Activated naive CD4-positive, alpha-beta T cell treated with anti-CD3 and anti-CD28 coated beads, Interleukin-2, amount 10 ng/mL, durations not matched to agents 7 days and 5 days (primary cell): ENCODE measurements at regions not wholly inside any gene's neighbourhood (a gene's known extent, or its start where the extent isn't known, plus 50 kb on each side); places are given as distances from the start of the nearest gene placed in this dataset.

Experiments used
- CTCF ChIA-PET: fragments of 350-600 bp; sonication (Branson Sonifier 250); formaldehyde crosslinking; loops from one replicate; lab custom pipeline; 2021; ENCODE audit warnings: antibody characterized with exemption; lab: Charles Lee
- DNase-seq: peaks from one replicate; pipeline ENCODE4 v3.0.0-alpha.2; 2020
- H3K27ac Mint-ChIP-seq: one replicate; pipeline ENCODE4 v1.8.0; 2021; ENCODE audit warnings: mild to moderate bottlenecking, moderate library complexity, mixed read lengths
- H3K27me3 Mint-ChIP-seq: one replicate; pipeline ENCODE4 v1.8.0; 2021; ENCODE audit warnings: mild to moderate bottlenecking, mixed read lengths
- H3K36me3 Mint-ChIP-seq: one replicate; pipeline ENCODE4 v1.8.0; 2021; ENCODE audit warnings: mixed read lengths
- H3K4me1 Mint-ChIP-seq: one replicate; pipeline ENCODE4 v1.8.0; 2021; ENCODE audit warnings: mixed read lengths
- H3K4me3 Mint-ChIP-seq: one replicate; pipeline ENCODE4 v1.8.0; 2021; ENCODE audit warnings: mild to moderate bottlenecking, moderate library complexity, mixed read lengths
- H3K9me3 Mint-ChIP-seq: one replicate; pipeline ENCODE4 v1.8.0; 2021; ENCODE audit warnings: mixed read lengths

- H3K4me3 Mint-ChIP-seq = no peak overlapping the region
- CTCF ChIA-PET = interaction anchor here (0.9 kb wide), 1 partner anchor 187 kb away, joined by 4 read pairs; no protein-coding TSS in a partner anchor
- H3K27me3 Mint-ChIP-seq = no peaks in the 10 kb centered on the region
Measured at GRCh38 chr12:87866578-87867292, 162.5 kb downstream of the C12orf50 start.

GRCh38 chr12:87861791-87862190 is 167.4 kb downstream of the C12orf50 start:
- H3K4me3 Mint-ChIP-seq = no peak overlapping the region
- no peaks in the 10 kb centered on the region for H3K27me3 Mint-ChIP-seq
- no peaks in the 10 kb centered on the region for H3K36me3 Mint-ChIP-seq
- no peaks in the 10 kb centered on the region for H3K9me3 Mint-ChIP-seq
- CTCF ChIA-PET = no interaction called here
- DNase-seq = no peak
- no peak overlapping the region for H3K27ac Mint-ChIP-seq
- H3K4me1 Mint-ChIP-seq = no peaks in the 10 kb centered on the region

More at GRCh38 chr12:87866578-87867292, 162.5 kb downstream of the C12orf50 start:
- H3K9me3 Mint-ChIP-seq = no peaks in the 10 kb centered on the region
- DNase-seq = no peak
- H3K4me1 Mint-ChIP-seq = no peaks in the 10 kb centered on the region
- H3K27ac Mint-ChIP-seq = no peak overlapping the region
- H3K36me3 Mint-ChIP-seq = no peaks in the 10 kb centered on the region

- no peak overlapping the region for H3K27ac Mint-ChIP-seq
- H3K36me3 Mint-ChIP-seq = no peaks in the 10 kb centered on the region
- no peak overlapping the region for H3K4me3 Mint-ChIP-seq
- no peaks in the 10 kb centered on the region for H3K27me3 Mint-ChIP-seq
- no peak for DNase-seq
- H3K9me3 Mint-ChIP-seq = no peaks in the 10 kb centered on the region
- CTCF ChIA-PET = no interaction called here
- no peaks in the 10 kb centered on the region for H3K4me1 Mint-ChIP-seq
Measured at GRCh38 chr12:87853448-87854003, 175.7 kb downstream of the C12orf50 start.

GRCh38 chr12:87849074-87849473 is 180.1 kb downstream of the C12orf50 start:
- H3K4me3 Mint-ChIP-seq = no peak overlapping the region
- H3K4me1 Mint-ChIP-seq = no peaks in the 10 kb centered on the region
- no peak for DNase-seq
- H3K9me3 Mint-ChIP-seq = no peaks in the 10 kb centered on the region
- H3K36me3 Mint-ChIP-seq = no peaks in the 10 kb centered on the region
- H3K27ac Mint-ChIP-seq = no peak overlapping the region
- CTCF ChIA-PET = interaction anchor here (1.2 to 1.5 kb wide), 3 partner anchors 8 to 21 kb away, joined by 3 to 5 read pairs (median 4); no protein-coding TSS in a partner anchor
- peaks cover 4% of the 10 kb centered on the region for H3K27me3 Mint-ChIP-seq

- H3K36me3 Mint-ChIP-seq = no peaks in the 10 kb centered on the region
- no peaks in the 10 kb centered on the region for H3K4me1 Mint-ChIP-seq
- no peak for DNase-seq
- CTCF ChIA-PET = interaction anchor here (1.1 to 1.5 kb wide), 4 partner anchors 9 to 20 kb away, joined by 3 to 7 read pairs (median 4); no protein-coding TSS in a partner anchor
- no peak overlapping the region for H3K4me3 Mint-ChIP-seq
- peaks cover 4% of the 10 kb centered on the region for H3K27me3 Mint-ChIP-seq
- no peak overlapping the region for H3K27ac Mint-ChIP-seq
- no peaks in the 10 kb centered on the region for H3K9me3 Mint-ChIP-seq
Measured at GRCh38 chr12:87848248-87848868, 180.8 kb downstream of the C12orf50 start.

GRCh38 chr12:87847147-87847546 is 182.1 kb downstream of the C12orf50 start:
- Mint-ChIP-seq H3K9me3 (no peaks in the 10 kb centered on the region), H3K4me3 (no peak overlapping the region), H3K4me1 (no peaks in the 10 kb centered on the region), H3K27me3 (peaks cover 4% of the 10 kb centered on the region), H3K36me3 (no peaks in the 10 kb centered on the region), H3K27ac (no peak overlapping the region)
- no peak for DNase-seq
- CTCF ChIA-PET = interaction anchor here (0.7 kb wide), 1 partner anchor 1212 kb away, joined by 3 read pairs; no protein-coding TSS in a partner anchor

GRCh38 chr12:87846045-87846444 is 183.2 kb downstream of the C12orf50 start:
- Mint-ChIP-seq H3K9me3 (no peaks in the 10 kb centered on the region), H3K4me3 (no peak overlapping the region), H3K27me3 (peaks cover 4% of the 10 kb centered on the region), H3K36me3 (no peaks in the 10 kb centered on the region), H3K4me1 (no peaks in the 10 kb centered on the region), H3K27ac (no peak overlapping the region)
- CTCF ChIA-PET = no interaction called here
- no peak for DNase-seq

- no peaks in the 10 kb centered on the region for H3K4me1 Mint-ChIP-seq
- H3K27ac Mint-ChIP-seq = no peak overlapping the region
- CTCF ChIA-PET = no interaction called here
- no peaks in the 10 kb centered on the region for H3K9me3 Mint-ChIP-seq
- no peaks in the 10 kb centered on the region for H3K36me3 Mint-ChIP-seq
- H3K27me3 Mint-ChIP-seq = peaks cover under 1% of the 10 kb centered on the region
- H3K4me3 Mint-ChIP-seq = no peak overlapping the region
- no peak for DNase-seq
Measured at GRCh38 chr12:87841935-87842334, 187.3 kb downstream of the C12orf50 start.

- H3K36me3 Mint-ChIP-seq = no peaks in the 10 kb centered on the region
- H3K27me3 Mint-ChIP-seq = no peaks in the 10 kb centered on the region
- H3K4me1 Mint-ChIP-seq = no peaks in the 10 kb centered on the region
- H3K4me3 Mint-ChIP-seq = no peak overlapping the region
- DNase-seq = no peak
- CTCF ChIA-PET = interaction anchor here (1.9 kb wide), 1 partner anchor 12 kb away, joined by 4 read pairs; no protein-coding TSS in a partner anchor
- H3K27ac Mint-ChIP-seq = no peak overlapping the region
- H3K9me3 Mint-ChIP-seq = no peaks in the 10 kb centered on the region
Measured at GRCh38 chr12:87836190-87836589, 193.0 kb downstream of the C12orf50 start.

GRCh38 chr12:87828382-87828973 is 200.7 kb downstream of the C12orf50 start:
- no peaks in the 10 kb centered on the region for H3K36me3 Mint-ChIP-seq
- CTCF ChIA-PET = interaction anchor here (1.0 kb wide), 1 partner anchor 20 kb away, joined by 3 read pairs; no protein-coding TSS in a partner anchor
- H3K4me1 Mint-ChIP-seq = no peaks in the 10 kb centered on the region
- H3K9me3 Mint-ChIP-seq = no peaks in the 10 kb centered on the region
- no peak for DNase-seq
- no peak overlapping the region for H3K27ac Mint-ChIP-seq
- H3K27me3 Mint-ChIP-seq = no peaks in the 10 kb centered on the region
- H3K4me3 Mint-ChIP-seq = no peak overlapping the region

- Mint-ChIP-seq H3K4me3 (no peak overlapping the region), H3K27me3 (no peaks in the 10 kb centered on the region), H3K36me3 (no peaks in the 10 kb centered on the region), H3K27ac (no peak overlapping the region), H3K4me1 (no peaks in the 10 kb centered on the region), H3K9me3 (no peaks in the 10 kb centered on the region)
- CTCF ChIA-PET = interaction anchor here (1.0 kb wide), 1 partner anchor 21 kb away, joined by 3 read pairs; no protein-coding TSS in a partner anchor
- DNase-seq = no peak
Measured at GRCh38 chr12:87827638-87828264, 201.4 kb downstream of the C12orf50 start.

GRCh38 chr12:87822923-87823322 is 206.3 kb downstream of the C12orf50 start:
- no peaks in the 10 kb centered on the region for H3K9me3 Mint-ChIP-seq
- H3K36me3 Mint-ChIP-seq = no peaks in the 10 kb centered on the region
- DNase-seq = no peak
- H3K4me1 Mint-ChIP-seq = no peaks in the 10 kb centered on the region
- H3K27me3 Mint-ChIP-seq = no peaks in the 10 kb centered on the region
- CTCF ChIA-PET = interaction anchor here (0.7 kb wide), 1 partner anchor 1351 kb away, joined by 3 read pairs; no protein-coding TSS in a partner anchor
- H3K27ac Mint-ChIP-seq = no peak overlapping the region
- H3K4me3 Mint-ChIP-seq = no peak overlapping the region

- H3K36me3 Mint-ChIP-seq = no peaks in the 10 kb centered on the region
- DNase-seq = no peak
- no peaks in the 10 kb centered on the region for H3K4me1 Mint-ChIP-seq
- H3K9me3 Mint-ChIP-seq = no peaks in the 10 kb centered on the region
- no peaks in the 10 kb centered on the region for H3K27me3 Mint-ChIP-seq
- no peak overlapping the region for H3K27ac Mint-ChIP-seq
- H3K4me3 Mint-ChIP-seq = no peak overlapping the region
- CTCF ChIA-PET = no interaction called here
Measured at GRCh38 chr12:87820524-87821202, 208.5 kb downstream of the C12orf50 start.
